ENCODE measurements at regions not wholly inside any gene's neighbourhood (a gene's known extent, or its start where the extent isn't known, plus 50 kb on each side); places are given as distances from the start of the nearest gene placed in this dataset.
"Not testable (repeated sequence)": the region's sequence is repeated elsewhere in the genome, so short reads cannot be mapped to it uniquely, and the experiment has no call there.

GRCh38 chrX:130516123-130516522, 114.3 kb downstream of the RBMX2 start:
- Histone ChIP-seq H3K27ac (ENCODE audit: low read length) (no peak overlapping the region), H3K9me3 (ENCODE audit: control insufficient read depth, insufficient read depth, low read length) (no peaks in the 10 kb centered on the region), H3K27me3 (ENCODE audit: control insufficient read depth, insufficient read depth, low read length) (no peaks in the 10 kb centered on the region), H3K36me3 (ENCODE audit: control insufficient read depth, insufficient read depth, low read length) (no peaks in the 10 kb centered on the region), H3K4me1 (ENCODE audit: control insufficient read depth, insufficient read depth, low read length) (no peaks in the 10 kb centered on the region), H3K4me3 (ENCODE audit: low read length) (no peak overlapping the region)
- no peak for DNase-seq (ENCODE audit: low read depth, low spot score)
- WGBS (ENCODE audit: insufficient coverage, insufficient read length): no CpG with 5 or more reads among the region's 1 CpG

- Histone ChIP-seq H3K36me3 (ENCODE audit: control insufficient read depth, insufficient read depth, low read length) (no peaks in the 10 kb centered on the region), H3K4me1 (ENCODE audit: control insufficient read depth, insufficient read depth, low read length) (no peaks in the 10 kb centered on the region), H3K9me3 (ENCODE audit: control insufficient read depth, insufficient read depth, low read length) (no peaks in the 10 kb centered on the region), H3K4me3 (ENCODE audit: low read length) (peak overlapping the region; percentile 41; the same call in 1 of the 2 replicates), H3K27me3 (ENCODE audit: control insufficient read depth, insufficient read depth, low read length) (no peaks in the 10 kb centered on the region), H3K27ac (ENCODE audit: low read length) (no peak overlapping the region)
- WGBS (ENCODE audit: insufficient coverage, insufficient read length): no CpG with 5 or more reads among the region's 42 CpGs
- DNase-seq (ENCODE audit: low read depth, low spot score): no peak
Measured at GRCh38 chrX:130523460-130524394, 121.9 kb downstream of the RBMX2 start.

GRCh38 chrX:130524476-130525194, 122.8 kb downstream of the RBMX2 start:
- Histone ChIP-seq H3K4me3 (ENCODE audit: low read length) (no peak overlapping the region), H3K36me3 (ENCODE audit: control insufficient read depth, insufficient read depth, low read length) (no peaks in the 10 kb centered on the region), H3K9me3 (ENCODE audit: control insufficient read depth, insufficient read depth, low read length) (no peaks in the 10 kb centered on the region), H3K27ac (ENCODE audit: low read length) (no peak overlapping the region), H3K27me3 (ENCODE audit: control insufficient read depth, insufficient read depth, low read length) (no peaks in the 10 kb centered on the region), H3K4me1 (ENCODE audit: control insufficient read depth, insufficient read depth, low read length) (no peaks in the 10 kb centered on the region)
- DNase-seq (ENCODE audit: low read depth, low spot score): no peak
- WGBS (ENCODE audit: insufficient coverage, insufficient read length): no CpG with 5 or more reads among the region's 6 CpGs

GRCh38 chrX:130529531-130529930, 127.7 kb downstream of the RBMX2 start:
- no CpG with 5 or more reads among the region's 4 CpGs for WGBS (ENCODE audit: insufficient coverage, insufficient read length)
- no peaks in the 10 kb centered on the region for H3K4me1 ChIP-seq (ENCODE audit: control insufficient read depth, insufficient read depth, low read length)
- no peak for DNase-seq (ENCODE audit: low read depth, low spot score)
- H3K27ac ChIP-seq (ENCODE audit: low read length): no peak overlapping the region
- no peak overlapping the region for H3K4me3 ChIP-seq (ENCODE audit: low read length)
- H3K9me3 ChIP-seq (ENCODE audit: control insufficient read depth, insufficient read depth, low read length): no peaks in the 10 kb centered on the region
- H3K36me3 ChIP-seq (ENCODE audit: control insufficient read depth, insufficient read depth, low read length): no peaks in the 10 kb centered on the region
- no peaks in the 10 kb centered on the region for H3K27me3 ChIP-seq (ENCODE audit: control insufficient read depth, insufficient read depth, low read length)

GRCh38 chrX:130531066-130531465, 129.3 kb downstream of the RBMX2 start:
- Histone ChIP-seq H3K4me3 (ENCODE audit: low read length) (no peak overlapping the region), H3K27ac (ENCODE audit: low read length) (no peak overlapping the region), H3K4me1 (ENCODE audit: control insufficient read depth, insufficient read depth, low read length) (no peaks in the 10 kb centered on the region), H3K9me3 (ENCODE audit: control insufficient read depth, insufficient read depth, low read length) (no peaks in the 10 kb centered on the region), H3K27me3 (ENCODE audit: control insufficient read depth, insufficient read depth, low read length) (no peaks in the 10 kb centered on the region), H3K36me3 (ENCODE audit: control insufficient read depth, insufficient read depth, low read length) (no peaks in the 10 kb centered on the region)
- DNase-seq (ENCODE audit: low read depth, low spot score): no peak

- Histone ChIP-seq H3K27ac (ENCODE audit: low read length) (no peak overlapping the region), H3K36me3 (ENCODE audit: control insufficient read depth, insufficient read depth, low read length) (no peaks in the 10 kb centered on the region), H3K4me1 (ENCODE audit: control insufficient read depth, insufficient read depth, low read length) (no peaks in the 10 kb centered on the region), H3K27me3 (ENCODE audit: control insufficient read depth, insufficient read depth, low read length) (no peaks in the 10 kb centered on the region), H3K4me3 (ENCODE audit: low read length) (no peak overlapping the region), H3K9me3 (ENCODE audit: control insufficient read depth, insufficient read depth, low read length) (no peaks in the 10 kb centered on the region)
- no CpG with 5 or more reads among the region's 15 CpGs for WGBS (ENCODE audit: insufficient coverage, insufficient read length)
- DNase-seq (ENCODE audit: low read depth, low spot score): no peak
Measured at GRCh38 chrX:130539721-130540321, 138.0 kb downstream of the RBMX2 start.

GRCh38 chrX:130543603-130544325, 142.0 kb downstream of the RBMX2 start:
- DNase-seq (ENCODE audit: low read depth, low spot score): no peak
- no peaks in the 10 kb centered on the region for H3K9me3 ChIP-seq (ENCODE audit: control insufficient read depth, insufficient read depth, low read length)
- H3K4me3 ChIP-seq (ENCODE audit: low read length): no peak overlapping the region
- H3K27ac ChIP-seq (ENCODE audit: low read length): no peak overlapping the region
- H3K4me1 ChIP-seq (ENCODE audit: control insufficient read depth, insufficient read depth, low read length): no peaks in the 10 kb centered on the region
- WGBS (ENCODE audit: insufficient coverage, insufficient read length): 100% methylated on average over 1 of the region's 4 CpGs
- H3K36me3 ChIP-seq (ENCODE audit: control insufficient read depth, insufficient read depth, low read length): no peaks in the 10 kb centered on the region
- H3K27me3 ChIP-seq (ENCODE audit: control insufficient read depth, insufficient read depth, low read length): no peaks in the 10 kb centered on the region

- WGBS (ENCODE audit: insufficient coverage, insufficient read length): no CpG with 5 or more reads among the region's 2 CpGs
- no peak for DNase-seq (ENCODE audit: low read depth, low spot score)
- H3K9me3 ChIP-seq (ENCODE audit: control insufficient read depth, insufficient read depth, low read length): no peaks in the 10 kb centered on the region
- no peaks in the 10 kb centered on the region for H3K4me1 ChIP-seq (ENCODE audit: control insufficient read depth, insufficient read depth, low read length)
- H3K27ac ChIP-seq (ENCODE audit: low read length): no peak overlapping the region
- H3K36me3 ChIP-seq (ENCODE audit: control insufficient read depth, insufficient read depth, low read length): no peaks in the 10 kb centered on the region
- H3K27me3 ChIP-seq (ENCODE audit: control insufficient read depth, insufficient read depth, low read length): no peaks in the 10 kb centered on the region
- H3K4me3 ChIP-seq (ENCODE audit: low read length): no peak overlapping the region
Measured at GRCh38 chrX:130545796-130546195, 144.0 kb downstream of the RBMX2 start.

GRCh38 chrX:130549382-130549781, 147.6 kb downstream of the RBMX2 start:
- not testable (repeated sequence) for H3K36me3 ChIP-seq (ENCODE audit: control insufficient read depth, insufficient read depth, low read length); H3K4me1 ChIP-seq (ENCODE audit: control insufficient read depth, insufficient read depth, low read length); H3K27ac ChIP-seq (ENCODE audit: low read length); H3K4me3 ChIP-seq (ENCODE audit: low read length); H3K9me3 ChIP-seq (ENCODE audit: control insufficient read depth, insufficient read depth, low read length); H3K27me3 ChIP-seq (ENCODE audit: control insufficient read depth, insufficient read depth, low read length); DNase-seq (ENCODE audit: low read depth, low spot score)
- no CpG with 5 or more reads among the region's 5 CpGs for WGBS (ENCODE audit: insufficient coverage, insufficient read length)

GRCh38 chrX:130550351-130550750, 148.6 kb downstream of the RBMX2 start:
- Histone ChIP-seq H3K4me1 (ENCODE audit: control insufficient read depth, insufficient read depth, low read length) (no peaks in the 10 kb centered on the region), H3K27ac (ENCODE audit: low read length) (no peak overlapping the region), H3K36me3 (ENCODE audit: control insufficient read depth, insufficient read depth, low read length) (no peaks in the 10 kb centered on the region), H3K4me3 (ENCODE audit: low read length) (no peak overlapping the region), H3K9me3 (ENCODE audit: control insufficient read depth, insufficient read depth, low read length) (no peaks in the 10 kb centered on the region), H3K27me3 (ENCODE audit: control insufficient read depth, insufficient read depth, low read length) (no peaks in the 10 kb centered on the region)
- DNase-seq (ENCODE audit: low read depth, low spot score): no peak
- no CpG with 5 or more reads among the region's 2 CpGs for WGBS (ENCODE audit: insufficient coverage, insufficient read length)

Measured in iPS DF 6.9 (cell line).